Stimulated activated naive CD8-positive, alpha-beta T cell treated with anti-CD3 and anti-CD28 coated beads, Interleukin-15, amount 100 ng/mL, for 72 hours (primary cell): ENCODE measurements at regions not wholly inside any gene's neighbourhood (a gene's known extent, or its start where the extent isn't known, plus 50 kb on each side); places are given as distances from the start of the nearest gene placed in this dataset.

Experiments used
- ATAC-seq: fragments of 150-1000 bp; cut with Tn5 transposase; 2 replicates; pipeline ENCODE4 v1.10.0; 2021; ENCODE audit warnings: mild to moderate bottlenecking, moderate library complexity
- DNase-seq, 2 donors: peaks; one replicate each; pipeline ENCODE4 v3.0.0; 2021 to 2022
- H3K27ac Mint-ChIP-seq, 2 donors: one replicate each; pipeline ENCODE4 v1.8.0; 2022; ENCODE audit warnings: mild to moderate bottlenecking in 2 of 2, mixed read lengths in 2 of 2, moderate library complexity in 2 of 2
- H3K27me3 Mint-ChIP-seq: one replicate; pipeline ENCODE4 v1.8.0; 2022; ENCODE audit warnings: mixed read lengths
- H3K4me1 Mint-ChIP-seq: one replicate; pipeline ENCODE4 v1.8.0; 2022; ENCODE audit warnings: mild to moderate bottlenecking, mixed read lengths
- H3K4me3 Mint-ChIP-seq, 2 donors: one replicate each; pipeline ENCODE4 v1.8.0; 2022; ENCODE audit warnings: mild to moderate bottlenecking in 2 of 2, mixed read lengths in 2 of 2, moderate library complexity in 1 of 2
- H3K9me3 Mint-ChIP-seq, 2 donors: one replicate each; pipeline ENCODE4 v1.8.0; 2022; ENCODE audit warnings: mixed read lengths in 2 of 2

DNA sequence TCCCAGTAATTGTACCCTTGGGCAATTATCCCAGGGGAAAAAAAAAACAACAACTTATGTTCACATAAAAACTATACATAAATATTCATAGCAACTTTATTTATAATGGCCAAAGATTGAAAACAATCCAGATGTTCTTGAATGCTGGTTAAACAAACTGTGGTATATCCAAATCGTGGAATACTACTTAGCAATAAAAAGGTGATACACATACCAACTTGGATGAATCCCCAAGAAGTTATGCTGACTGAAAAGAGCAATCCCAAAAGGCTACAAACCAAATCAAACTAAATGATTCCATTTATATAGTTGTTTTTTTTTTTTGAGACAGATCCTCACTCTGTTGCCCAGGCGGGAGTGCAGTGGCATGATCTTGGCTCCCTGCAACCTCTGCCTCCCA, 129.7 kb downstream of the QRSL1 start:
- Mint-ChIP-seq H3K27ac (no peak overlapping the region), H3K27me3 (no peaks in the 10 kb centered on the region)

DNA sequence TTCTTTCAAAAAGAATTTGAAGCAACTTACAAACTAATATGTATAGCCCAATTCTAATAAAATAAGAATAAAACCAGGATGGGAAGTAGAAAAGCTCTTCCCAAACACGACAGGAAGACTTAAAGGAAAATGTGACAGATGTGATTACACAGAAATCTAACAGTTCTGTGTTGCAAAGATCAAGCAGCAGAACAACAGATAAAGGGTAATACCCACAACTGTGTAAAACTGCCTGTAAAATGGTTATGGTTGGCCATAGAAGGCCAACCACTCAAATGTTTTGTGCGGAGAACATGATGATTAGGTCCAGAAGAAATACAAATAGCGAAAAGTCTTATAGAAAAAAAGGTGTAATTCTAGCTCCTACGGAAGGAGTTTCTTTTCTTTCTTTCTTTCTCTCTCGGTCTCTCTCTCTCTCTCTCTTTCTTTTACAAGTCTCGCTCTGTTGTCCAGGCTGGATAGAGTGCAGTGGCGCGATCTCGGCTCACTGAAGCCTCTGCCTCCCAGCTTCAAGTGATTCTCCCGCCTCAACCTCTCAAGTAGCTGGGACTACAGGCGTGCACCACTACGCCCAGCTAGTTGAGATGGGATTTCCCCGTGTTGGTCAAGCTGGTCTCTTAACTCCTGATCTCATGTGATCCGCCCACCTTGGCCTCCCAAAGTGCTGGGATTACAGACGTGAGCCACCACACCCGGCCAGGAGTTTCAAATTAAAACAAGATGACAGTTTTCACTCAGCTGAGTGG, 128.5 kb downstream of the QRSL1 start:
- Mint-ChIP-seq H3K9me3 (peaks cover 0 to 7% of the 10 kb centered on the region in 2 donors), H3K27ac (no peak overlapping the region), H3K4me3 (no peak overlapping the region), H3K4me1 (no peaks in the 10 kb centered on the region), H3K27me3 (no peaks in the 10 kb centered on the region)
- DNase-seq, result no peak
- ATAC-seq, result no peak

More for the DNA sequence above, 129.7 kb downstream of the QRSL1 start:
- Mint-ChIP-seq H3K9me3 (peaks cover 0 to 7% of the 10 kb centered on the region in 2 donors), H3K4me3 (no peak overlapping the region), H3K4me1 (no peaks in the 10 kb centered on the region)
- DNase-seq (no peak), ATAC-seq (no peak)

DNA sequence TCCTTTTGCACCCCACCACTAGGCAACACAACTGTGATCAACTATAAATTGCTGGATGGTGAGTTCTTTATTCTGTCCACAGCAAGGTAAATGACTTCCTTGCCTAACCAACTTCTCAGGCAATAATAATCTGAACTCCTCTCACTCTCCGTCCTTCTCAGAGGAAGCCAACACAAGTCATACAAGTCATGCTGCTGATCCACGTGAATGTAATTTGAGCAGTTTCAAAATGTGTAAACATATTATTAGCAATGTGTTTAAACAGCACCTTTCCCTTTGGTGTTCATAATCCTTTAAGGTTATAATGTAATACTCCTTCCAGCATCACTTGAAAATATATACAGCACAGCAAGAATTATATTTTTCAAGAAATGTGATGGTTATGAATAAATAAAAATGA, 127.9 kb downstream of the QRSL1 start:
- ATAC-seq, result no peak
- H3K4me1 Mint-ChIP-seq, result no peaks in the 10 kb centered on the region
- no peak for DNase-seq
- H3K27me3 Mint-ChIP-seq, result no peaks in the 10 kb centered on the region
- peaks cover 0 to 7% of the 10 kb centered on the region in 2 donors for H3K9me3 Mint-ChIP-seq
- H3K27ac Mint-ChIP-seq, result no peak overlapping the region
- H3K4me3 Mint-ChIP-seq, result no peak overlapping the region

DNA sequence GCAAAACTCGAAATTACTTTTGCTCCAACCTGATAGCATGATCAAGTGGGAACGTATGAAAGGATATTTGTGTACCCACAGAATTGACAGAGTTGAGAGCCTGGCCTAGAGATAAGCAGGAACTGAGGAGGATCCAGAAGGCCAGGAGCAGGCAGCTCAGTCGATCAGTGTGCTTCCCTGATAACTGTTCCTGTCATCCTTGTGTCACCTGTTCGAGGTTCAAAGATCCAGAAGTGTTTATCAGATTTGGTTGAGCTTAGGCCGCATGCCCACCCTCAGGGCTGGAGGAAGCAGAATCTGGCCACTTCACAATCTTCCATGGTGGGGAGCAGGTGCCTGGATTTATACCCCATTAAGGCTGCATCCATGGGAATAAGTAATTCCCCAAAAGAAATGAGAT, 124.8 kb downstream of the QRSL1 start:
- H3K4me1 Mint-ChIP-seq, result no peaks in the 10 kb centered on the region
- H3K9me3 Mint-ChIP-seq, result no peaks in the 10 kb centered on the region
- no peaks in the 10 kb centered on the region for H3K27me3 Mint-ChIP-seq
- ATAC-seq, result no peak
- no peak overlapping the region for H3K27ac Mint-ChIP-seq
- DNase-seq, result no peak
- no peak overlapping the region for H3K4me3 Mint-ChIP-seq

DNA sequence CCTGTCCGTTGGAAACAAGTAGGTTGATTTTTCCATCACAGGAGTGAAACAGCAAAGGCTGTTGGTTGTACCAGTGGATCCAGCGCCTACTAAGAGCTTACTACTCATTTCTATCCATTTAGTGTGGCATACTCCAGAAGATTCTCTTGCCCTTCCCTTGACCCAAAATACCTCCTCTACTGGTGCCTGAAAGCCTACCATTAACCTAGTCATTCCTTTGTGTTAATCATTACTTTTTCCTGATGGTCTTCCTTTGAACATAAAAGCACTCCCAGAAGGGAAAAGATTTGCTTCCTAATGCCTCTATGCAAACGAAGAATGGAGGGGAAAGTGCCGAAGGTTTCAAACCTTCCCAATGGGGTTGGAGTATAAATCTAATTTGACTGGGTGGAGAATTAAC, 123.3 kb downstream of the QRSL1 start:
- DNase-seq, result no peak
- Mint-ChIP-seq H3K9me3 (no peaks in the 10 kb centered on the region), H3K27me3 (peaks cover 9% of the 10 kb centered on the region), H3K4me1 (no peaks in the 10 kb centered on the region), H3K27ac (no peak overlapping the region), H3K4me3 (no peak overlapping the region)
- no peak for ATAC-seq

DNA sequence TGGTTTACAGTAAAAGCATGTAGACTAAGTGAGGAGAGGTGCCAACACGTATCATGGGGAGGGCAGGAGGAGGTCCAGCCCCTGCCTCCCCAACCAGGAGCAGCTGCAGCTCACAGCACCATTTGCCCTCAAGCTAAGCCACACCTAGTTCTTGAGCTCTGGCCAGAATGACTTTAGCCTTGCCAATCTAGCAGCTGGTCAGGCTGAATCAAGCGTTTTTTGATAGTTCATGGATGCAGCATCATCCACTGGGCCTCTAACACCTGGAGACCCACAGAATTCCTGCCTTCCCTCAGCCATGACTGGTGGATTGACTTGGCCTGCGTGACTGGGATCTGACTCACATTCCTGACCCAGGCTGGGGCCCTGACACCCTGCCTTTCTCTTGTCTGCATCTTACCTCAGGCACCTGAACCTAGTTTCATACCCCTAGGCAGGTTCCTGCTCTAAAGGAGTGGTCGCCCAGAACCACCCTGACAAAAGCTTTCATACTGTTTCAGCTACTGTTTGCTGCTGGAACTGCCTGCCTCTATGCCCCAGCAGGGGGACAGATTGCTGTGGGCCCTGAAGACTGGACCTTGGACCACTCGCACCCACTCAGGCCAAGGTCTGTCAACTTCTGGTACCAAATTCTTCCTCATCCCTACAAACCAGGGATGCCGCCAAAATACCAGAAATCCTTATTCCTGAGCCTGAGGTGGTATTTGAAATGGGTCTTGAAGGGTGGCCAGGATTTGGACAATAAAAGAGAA, 122.3 kb downstream of the QRSL1 start:
- Mint-ChIP-seq H3K4me1 (no peaks in the 10 kb centered on the region), H3K4me3 (no peak overlapping the region), H3K27me3 (peaks cover 9% of the 10 kb centered on the region), H3K9me3 (no peaks in the 10 kb centered on the region), H3K27ac (no peak overlapping the region)
- ATAC-seq, result no peak
- no peak for DNase-seq

DNA sequence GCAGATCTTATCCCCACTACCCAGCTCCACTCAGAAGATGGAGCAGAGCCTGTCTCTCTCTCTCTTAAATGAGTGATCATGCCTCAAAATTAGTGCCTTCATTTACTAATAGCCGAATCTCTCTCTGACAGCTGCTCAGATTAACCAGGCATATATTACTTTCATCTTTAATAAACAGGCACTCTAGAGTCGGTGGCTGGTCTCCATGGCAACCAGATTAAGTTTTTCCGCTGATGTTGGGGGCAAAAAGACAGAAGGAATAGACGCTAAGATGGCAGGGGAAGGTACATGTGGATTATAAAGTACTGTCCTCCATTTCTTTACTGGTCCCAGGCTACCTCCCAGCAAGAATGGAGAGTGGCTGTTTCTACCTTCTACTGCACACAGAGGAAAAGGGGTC, 121.6 kb downstream of the QRSL1 start:
- Mint-ChIP-seq H3K4me3 (no peak overlapping the region), H3K4me1 (no peaks in the 10 kb centered on the region), H3K27me3 (peaks cover 14% of the 10 kb centered on the region), H3K9me3 (no peaks in the 10 kb centered on the region), H3K27ac (peak overlapping the region in 1 of 2 donors; percentile 4)
- ATAC-seq (no peak), DNase-seq (no peak)

DNA sequence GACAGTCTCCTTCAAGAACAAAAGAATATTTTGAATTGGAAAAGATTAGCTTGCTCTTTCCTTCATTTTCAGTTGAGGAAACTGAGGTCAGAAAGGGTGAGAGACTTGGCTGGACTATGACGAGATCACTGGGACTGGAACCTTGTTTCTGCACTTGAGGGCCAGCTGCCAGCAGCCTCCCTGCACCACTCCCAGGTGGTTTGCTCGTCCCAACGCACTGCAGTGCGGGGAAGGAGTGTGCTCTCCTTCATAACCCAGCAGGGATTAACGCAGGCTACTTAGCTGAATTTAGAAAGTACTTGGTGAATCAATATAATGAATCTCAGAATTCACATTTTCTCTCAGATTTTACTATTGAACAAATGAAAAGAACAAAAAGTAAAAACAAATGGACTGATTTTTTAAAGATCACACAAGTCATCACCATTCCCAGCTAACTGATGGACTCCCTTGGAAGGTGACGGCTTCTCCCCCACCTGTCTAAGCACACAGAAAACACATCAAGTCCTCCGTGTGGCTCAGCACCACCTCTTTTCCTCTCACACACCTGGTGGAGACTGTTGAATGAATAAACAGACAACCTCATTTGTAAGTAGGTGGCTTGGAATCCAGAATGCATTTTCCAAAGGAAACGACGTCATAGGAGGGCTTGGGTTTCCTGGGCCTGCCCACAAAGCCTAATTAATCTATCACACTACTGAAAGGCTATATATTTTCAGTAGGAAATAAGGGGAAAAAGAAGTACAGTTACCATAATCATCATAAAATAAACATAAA, 121.0 kb downstream of the QRSL1 start:
- H3K27me3 Mint-ChIP-seq, result peaks cover 20% of the 10 kb centered on the region
- DNase-seq, result no peak

DNA sequence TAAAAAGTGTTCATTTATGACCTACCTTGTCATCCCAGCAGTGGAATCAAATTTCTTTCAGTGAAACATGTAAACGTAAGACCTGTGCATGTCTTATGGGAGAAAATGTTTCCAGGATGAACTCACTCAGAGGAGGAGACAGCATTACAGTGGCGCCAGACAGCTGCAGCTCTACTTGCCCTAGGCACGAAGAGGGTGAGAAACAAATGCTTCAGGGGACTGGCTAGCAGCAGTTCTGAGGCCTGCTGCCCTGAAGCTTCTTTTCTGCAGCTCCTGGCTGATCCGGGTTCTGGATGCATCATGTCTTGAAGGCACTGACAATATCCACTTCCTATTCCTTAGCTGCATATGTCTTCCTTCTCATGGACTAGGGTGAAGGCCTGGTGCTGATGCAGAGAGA, 120.2 kb downstream of the QRSL1 start:
- ATAC-seq (no peak), DNase-seq (no peak)
- Mint-ChIP-seq H3K9me3 (no peaks in the 10 kb centered on the region), H3K27me3 (peaks cover 20% of the 10 kb centered on the region), H3K4me1 (no peaks in the 10 kb centered on the region), H3K4me3 (no peak overlapping the region), H3K27ac (no peak overlapping the region)

More for the DNA sequence above, 121.0 kb downstream of the QRSL1 start:
- H3K9me3 Mint-ChIP-seq, result no peaks in the 10 kb centered on the region
- H3K4me3 Mint-ChIP-seq, result no peak overlapping the region
- H3K27ac Mint-ChIP-seq, result no peak overlapping the region
- no peaks in the 10 kb centered on the region for H3K4me1 Mint-ChIP-seq
- no peak for ATAC-seq

DNA sequence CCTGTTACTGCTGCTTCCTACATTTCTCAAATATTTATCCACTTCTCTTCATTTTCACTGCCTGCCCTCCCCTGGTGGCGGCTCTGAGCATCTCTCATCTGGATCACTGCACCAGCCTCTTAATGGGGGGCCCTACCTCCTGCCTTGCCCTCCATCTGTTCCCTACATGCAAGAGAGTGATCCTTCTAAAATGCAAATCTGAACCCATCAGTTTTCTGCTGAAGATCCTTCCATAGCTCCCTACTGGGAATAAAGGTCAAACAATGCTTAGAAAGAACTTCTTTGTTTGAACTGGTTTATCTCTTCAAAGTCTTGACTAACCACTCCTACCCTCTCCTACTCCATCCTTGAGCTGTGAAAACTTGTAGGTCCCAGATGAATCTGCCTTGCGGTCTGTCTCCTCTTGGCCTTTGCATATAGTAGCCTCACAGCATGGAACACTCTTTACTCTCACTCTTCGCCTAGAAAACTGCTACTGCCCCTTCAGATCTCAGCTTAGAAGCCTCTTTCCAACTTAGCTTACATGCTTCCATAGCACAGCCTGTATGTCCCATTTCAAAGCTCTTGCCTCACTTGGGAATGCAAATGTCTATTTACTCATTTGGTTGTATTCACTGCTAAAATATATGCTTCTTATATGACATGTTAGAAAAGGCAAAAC, 119.3 kb downstream of the QRSL1 start:
- DNase-seq (no peak), ATAC-seq (no peak)
- Mint-ChIP-seq H3K4me1 (no peaks in the 10 kb centered on the region), H3K9me3 (no peaks in the 10 kb centered on the region), H3K27ac (no peak overlapping the region), H3K27me3 (peaks cover 28% of the 10 kb centered on the region), H3K4me3 (no peak overlapping the region)

DNA sequence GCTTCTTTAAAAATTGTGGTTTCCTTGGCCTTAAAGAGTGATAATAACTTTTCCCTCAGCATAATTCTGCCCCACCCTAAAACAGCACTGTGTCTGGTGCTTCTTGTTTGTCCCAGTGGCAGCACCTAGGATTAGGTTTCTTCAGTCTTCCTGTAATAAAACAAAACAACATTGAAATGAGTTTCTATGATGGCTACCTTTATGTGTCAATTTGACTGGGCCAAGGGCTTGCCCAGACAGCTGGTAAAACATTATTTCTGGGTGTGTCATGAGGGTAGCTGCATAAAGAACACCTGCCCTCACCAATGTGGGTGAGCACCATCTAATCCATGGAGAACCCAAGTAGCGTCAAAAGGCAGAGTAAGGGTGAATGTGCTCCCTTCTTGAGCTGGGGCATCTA, 117.8 kb downstream of the QRSL1 start:
- Mint-ChIP-seq H3K4me3 (no peak overlapping the region), H3K4me1 (no peaks in the 10 kb centered on the region), H3K27ac (no peak overlapping the region), H3K27me3 (peaks cover 33% of the 10 kb centered on the region), H3K9me3 (no peaks in the 10 kb centered on the region)
- DNase-seq (no peak), ATAC-seq (no peak)

DNA sequence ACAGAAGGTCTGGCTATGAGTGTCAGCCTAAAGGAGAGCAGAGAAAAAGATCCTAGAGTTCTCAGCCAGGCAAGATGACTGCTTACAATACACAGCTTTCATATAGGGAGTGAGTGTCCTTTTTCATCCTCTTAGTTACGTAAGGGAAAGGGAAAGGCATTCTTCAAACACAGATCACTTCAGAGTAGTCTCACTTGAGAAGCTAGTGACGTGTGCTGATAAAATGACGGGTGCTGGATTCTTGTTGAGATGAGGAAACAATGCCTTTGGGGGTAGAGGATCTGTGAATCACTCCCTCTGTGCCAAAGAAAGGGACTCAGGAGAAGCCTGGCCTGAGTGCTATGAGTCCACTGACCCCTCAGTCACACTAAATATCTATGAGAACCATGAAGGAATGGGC, 117.3 kb downstream of the QRSL1 start:
- H3K4me3 Mint-ChIP-seq, result no peak overlapping the region
- ATAC-seq (no peak), DNase-seq (no peak)
- H3K27me3 Mint-ChIP-seq, result peaks cover 33% of the 10 kb centered on the region
- no peaks in the 10 kb centered on the region for H3K4me1 Mint-ChIP-seq
- H3K9me3 Mint-ChIP-seq, result no peaks in the 10 kb centered on the region
- H3K27ac Mint-ChIP-seq, result no peak overlapping the region

DNA sequence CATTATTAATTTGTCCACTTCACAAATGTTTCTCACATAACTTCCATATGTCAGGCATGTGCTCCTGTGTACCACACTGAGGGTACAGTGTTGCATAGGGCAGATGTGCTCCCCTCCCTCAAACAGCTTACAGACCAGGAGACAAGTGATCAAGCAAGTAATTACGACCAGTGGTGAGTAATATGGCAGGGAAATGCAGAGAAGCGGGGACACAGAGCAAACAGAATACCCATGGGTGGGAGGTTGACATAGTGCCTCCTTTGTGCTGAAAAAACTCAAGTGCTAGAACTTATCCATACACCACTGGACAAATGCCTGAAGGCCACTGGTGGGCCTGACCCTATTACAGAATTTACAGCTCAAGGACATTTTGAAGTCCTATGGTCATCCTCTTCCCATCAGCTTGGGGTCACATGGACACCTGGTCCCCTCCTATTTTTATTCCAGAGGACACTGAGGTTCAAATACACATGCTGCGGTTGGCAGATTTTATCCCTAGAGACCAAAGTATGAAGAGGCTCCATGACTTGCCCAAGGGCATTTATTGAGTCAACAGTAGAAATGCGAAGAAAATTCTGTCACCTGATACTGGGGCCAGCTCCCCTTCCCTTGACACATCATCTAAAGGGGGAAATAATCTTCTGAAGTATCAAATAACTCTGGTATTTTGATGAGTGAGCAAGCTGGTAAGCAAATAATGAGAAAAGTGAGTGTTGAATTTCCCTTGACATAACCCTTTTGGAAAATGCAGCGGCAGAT, 116.6 kb downstream of the QRSL1 start:
- H3K9me3 Mint-ChIP-seq, result no peaks in the 10 kb centered on the region
- no peaks in the 10 kb centered on the region for H3K4me1 Mint-ChIP-seq
- ATAC-seq (no peak), DNase-seq (no peak)
- H3K27ac Mint-ChIP-seq, result no peak overlapping the region
- peaks cover 33% of the 10 kb centered on the region for H3K27me3 Mint-ChIP-seq
- H3K4me3 Mint-ChIP-seq, result no peak overlapping the region

DNA sequence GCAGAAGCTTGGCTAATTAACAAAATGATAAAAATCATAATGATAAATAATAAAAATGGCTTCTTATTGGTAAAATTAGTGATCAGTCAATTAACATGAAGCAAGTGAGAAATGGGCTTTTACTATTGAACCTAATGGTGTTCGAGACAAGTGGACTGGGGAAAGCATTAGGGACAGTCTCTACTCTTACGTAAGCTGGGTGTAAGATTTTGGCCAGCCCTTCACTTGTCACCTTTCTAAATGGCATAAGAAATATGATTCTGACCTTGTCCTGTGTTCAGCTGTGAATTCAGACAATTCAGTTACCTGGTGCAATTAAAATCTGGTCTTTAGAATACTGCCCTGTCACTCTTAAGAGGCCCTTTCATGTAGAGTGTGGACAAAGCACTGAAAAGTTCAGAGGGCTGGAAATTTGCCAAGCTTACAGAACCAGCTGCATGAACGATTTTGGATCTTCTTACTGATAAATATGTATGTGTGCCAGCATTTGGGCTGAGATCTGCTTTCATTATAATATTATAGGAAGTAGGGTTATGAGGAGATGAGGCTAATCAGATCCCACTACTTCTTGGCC, 115.9 kb downstream of the QRSL1 start:
- Mint-ChIP-seq H3K4me3 (no peak overlapping the region), H3K9me3 (no peaks in the 10 kb centered on the region), H3K4me1 (no peaks in the 10 kb centered on the region), H3K27me3 (peaks cover 33% of the 10 kb centered on the region), H3K27ac (no peak overlapping the region)
- DNase-seq, result no peak
- no peak for ATAC-seq

DNA sequence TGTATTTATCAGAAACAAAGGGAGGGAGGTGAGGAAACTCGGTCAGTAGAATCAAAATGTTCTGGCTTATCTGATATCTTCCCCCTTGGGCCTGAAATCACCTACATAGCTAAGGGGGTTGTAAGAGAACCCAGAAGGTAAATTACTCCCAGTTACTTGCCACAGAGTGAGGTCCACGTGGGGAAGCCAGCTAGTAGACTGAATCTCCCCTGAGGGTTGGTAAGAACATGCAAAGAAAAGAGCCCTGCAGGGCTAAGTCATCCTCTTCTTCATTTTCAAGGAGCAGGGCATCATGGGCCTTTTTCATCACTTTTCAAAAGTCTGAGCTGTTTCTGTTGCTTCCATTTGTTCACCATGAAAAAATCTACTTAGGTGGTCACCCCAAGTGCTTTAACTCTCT, 115.4 kb downstream of the QRSL1 start:
- Mint-ChIP-seq H3K4me3 (no peak overlapping the region), H3K4me1 (no peaks in the 10 kb centered on the region), H3K9me3 (no peaks in the 10 kb centered on the region), H3K27me3 (peaks cover 33% of the 10 kb centered on the region), H3K27ac (no peak overlapping the region)
- ATAC-seq, result no peak
- DNase-seq, result no peak
